Osteoblast (primary cell): ENCODE measurements at regions not wholly inside any gene's neighbourhood (a gene's known extent, or its start where the extent isn't known, plus 50 kb on each side); places are given as distances from the start of the nearest gene placed in this dataset.

Source experiments
- DNase-seq: peaks from one replicate; pipeline ENCODE4 v3.0.0; 2011; ENCODE audit warnings: low spot score, mixed read lengths; ENCODE audit not compliant: insufficient read length; ENCODE audit errors: missing footprints
- H2AFZ ChIP-seq: 2 replicates; pipeline ENCODE4 v1.6.0; 2011; ENCODE audit warnings: mild to moderate bottlenecking, low read length
- H3K27ac ChIP-seq: 2 replicates; pipeline ENCODE4 v1.5.1; 2011; ENCODE audit warnings: mild to moderate bottlenecking, low read depth, low read length, moderate library complexity
- H3K27me3 ChIP-seq: 2 replicates; pipeline ENCODE4 v1.6.0; 2012; ENCODE audit warnings: mild to moderate bottlenecking, control low read depth, inconsistent platforms, low read length, moderate library complexity; ENCODE audit not compliant: insufficient read depth
- H3K36me3 ChIP-seq: 2 replicates; pipeline ENCODE4 v1.5.1; 2011; ENCODE audit warnings: mild to moderate bottlenecking, low read length, control low read depth, moderate library complexity; ENCODE audit not compliant: insufficient read depth
- H3K4me1 ChIP-seq: 2 replicates; pipeline ENCODE4 v1.5.1; 2011; ENCODE audit warnings: mild to moderate bottlenecking, low read length, control low read depth, moderate library complexity; ENCODE audit not compliant: insufficient read depth
- H3K4me2 ChIP-seq: 2 replicates; pipeline ENCODE4 v1.6.0; 2011; ENCODE audit warnings: mild to moderate bottlenecking, low read length; ENCODE audit not compliant: insufficient read depth
- H3K4me3 ChIP-seq: fragments of 200-600 bp; sonication (generic); 3 replicates; pipeline ENCODE4 v1.5.1; 2012; ENCODE audit warnings: mild to moderate bottlenecking, low read length, inconsistent platforms; ENCODE audit not compliant: insufficient read depth
- H3K79me2 ChIP-seq: 2 replicates; pipeline ENCODE4 v1.6.0; 2012; ENCODE audit warnings: mild to moderate bottlenecking, low read length, control low read depth, inconsistent platforms; ENCODE audit not compliant: insufficient read depth
- H3K9me3 ChIP-seq: 2 replicates; pipeline ENCODE4 v1.5.1; 2011; ENCODE audit warnings: low read depth, low read length, control low read depth
- H4K20me1 ChIP-seq: 2 replicates; pipeline ENCODE4 v1.6.0; 2012; ENCODE audit warnings: mild to moderate bottlenecking, low read length, control low read depth; ENCODE audit not compliant: insufficient read depth
- CTCF ChIP-seq: IDR thresholded peaks from 2 replicates; pipeline ENCODE4 v1.5.1; 2011; ENCODE audit warnings: mild to moderate bottlenecking, low read depth, low read length, moderate library complexity; ENCODE audit errors: extremely low read depth

- DNase-seq = no peak
- Histone ChIP-seq H2AFZ (no peak overlapping the region), H3K36me3 (no peaks in the 10 kb centered on the region), H3K9me3 (no peaks in the 10 kb centered on the region), H3K4me3 (no peak overlapping the region), H3K4me1 (no peaks in the 10 kb centered on the region), H4K20me1 (no peaks in the 10 kb centered on the region), H3K79me2 (no peaks in the 10 kb centered on the region), H3K4me2 (no peak overlapping the region), H3K27me3 (peaks cover 56% of the 10 kb centered on the region), H3K27ac (no peak overlapping the region)
- TF ChIP-seq CTCF = no peak
Measured at GRCh38 chr22:22094921-22095320, 112.3 kb upstream of the TOP3B start.

- Histone ChIP-seq H4K20me1 (no peaks in the 10 kb centered on the region), H3K27me3 (peaks cover 58% of the 10 kb centered on the region), H3K27ac (no peak overlapping the region), H3K4me1 (no peaks in the 10 kb centered on the region), H3K79me2 (no peaks in the 10 kb centered on the region), H3K4me3 (no peak overlapping the region), H3K9me3 (no peaks in the 10 kb centered on the region), H2AFZ (no peak overlapping the region), H3K36me3 (no peaks in the 10 kb centered on the region), H3K4me2 (no peak overlapping the region)
- TF ChIP-seq CTCF = no peak
- no peak for DNase-seq
Measured at GRCh38 chr22:22094514-22094913, 111.9 kb upstream of the TOP3B start.

- H3K36me3 ChIP-seq = no peaks in the 10 kb centered on the region
- no peaks in the 10 kb centered on the region for H3K79me2 ChIP-seq
- H3K27me3 ChIP-seq = peaks cover 58% of the 10 kb centered on the region
- H3K4me3 ChIP-seq = no peak overlapping the region
- H3K4me2 ChIP-seq = no peak overlapping the region
- DNase-seq = no peak
- H4K20me1 ChIP-seq = no peaks in the 10 kb centered on the region
- no peak for TF ChIP-seq CTCF
- no peaks in the 10 kb centered on the region for H3K4me1 ChIP-seq
- no peak overlapping the region for H2AFZ ChIP-seq
- H3K9me3 ChIP-seq = no peaks in the 10 kb centered on the region
- H3K27ac ChIP-seq = no peak overlapping the region
Measured at GRCh38 chr22:22093743-22094142, 111.2 kb upstream of the TOP3B start.

GRCh38 chr22:22092974-22093373 lies 110.4 kb upstream of the TOP3B start:
- Histone ChIP-seq H4K20me1 (no peaks in the 10 kb centered on the region), H3K9me3 (no peaks in the 10 kb centered on the region), H3K36me3 (no peaks in the 10 kb centered on the region), H3K4me3 (no peak overlapping the region), H2AFZ (no peak overlapping the region), H3K4me2 (no peak overlapping the region), H3K79me2 (no peaks in the 10 kb centered on the region), H3K27ac (no peak overlapping the region), H3K27me3 (peaks cover 50% of the 10 kb centered on the region), H3K4me1 (no peaks in the 10 kb centered on the region)
- no peak for TF ChIP-seq CTCF
- DNase-seq = no peak
